ENCODE measurements at regions not wholly inside any gene's neighbourhood (a gene's known extent, or its start where the extent isn't known, plus 50 kb on each side); places are given as distances from the start of the nearest gene placed in this dataset.

- Histone ChIP-seq H2AFZ (ENCODE audit: low read depth, low read length) (no peak overlapping the region), H3K4me2 (ENCODE audit: insufficient read depth, low read length) (no peak overlapping the region), H3K9ac (replicated peaks; ENCODE audit: extremely low read depth, insufficient read depth, low read length) (no peak overlapping the region), H3K4me1 (ENCODE audit: control insufficient read depth, extremely low read depth, insufficient read depth, low read length) (no peaks in the 10 kb centered on the region), H3K27me3 (ENCODE audit: control insufficient read depth in 2 of 2, insufficient read depth in 2 of 2, low read length in 2 of 2) (no peaks in the 10 kb centered on the region), H3K27ac (ENCODE audit: insufficient read depth, low read depth, low read length) (no peak overlapping the region), H3K36me3 (ENCODE audit: control insufficient read depth in 2 of 2, extremely low read depth in 1 of 2, insufficient read depth in 2 of 2, low read length in 2 of 2) (no peaks in the 10 kb centered on the region), H3K4me3 (replicated peaks in 1 of 3; ENCODE audit: insufficient read depth in 1 of 3, low read depth in 1 of 3, low read length in 3 of 3) (no peak overlapping the region), H3K79me2 (ENCODE audit: control insufficient read depth, insufficient read depth, low read length) (no peaks in the 10 kb centered on the region), H4K20me1 (replicated peaks; ENCODE audit: control insufficient read depth, extremely low read depth, insufficient read depth, low read length) (no peaks in the 10 kb centered on the region), H3K9me1 (replicated peaks; ENCODE audit: control insufficient read depth, extremely low read depth, insufficient read depth, low read length) (no peaks in the 10 kb centered on the region), H3K9me3 (replicated peaks; ENCODE audit: control insufficient read depth, insufficient read depth, low read length) (peaks cover 2% of the 10 kb centered on the region)
- TF ChIP-seq JUN (IDR thresholded peaks at IDR 0.05; ENCODE audit: borderline replicate concordance, insufficient read depth, insufficient read length, low read depth) (no peak), POLR2AphosphoS5 (IDR thresholded peaks at IDR 0.05; ENCODE audit: insufficient read depth, low read depth, low read length) (no peak), CTCF (IDR thresholded peaks at IDR 0.05; ENCODE audit: extremely low read depth in 1 of 2, insufficient read depth in 1 of 2, low read depth in 1 of 2, low read length in 2 of 2) (no peak), EZH2 (IDR thresholded peaks at IDR 0.05; ENCODE audit: borderline replicate concordance, low read depth, low read length, severe bottlenecking) (no peak), GATA2 (IDR thresholded peaks at IDR 0.05; ENCODE audit: insufficient read depth, insufficient read length, low read depth, low read length) (no peak), MAX (IDR thresholded peaks at IDR 0.05; ENCODE audit: insufficient read depth, insufficient read length) (no peak), POLR2A (IDR thresholded peaks at IDR 0.05; ENCODE audit: low read depth, low read length) (no peak)
- dilution Hi-C loops (cut with MboI; ENCODE audit: extremely low pct_ligation_motif_present, low sequenced_read_pairs), result no loop called here
- POLR2A ChIA-PET, result no interaction called here
- intact Hi-C loops (cut with micrococcal nuclease), result no loop called here
- DNase-seq (ENCODE audit: low read depth, low spot score) (no peak), FAIRE-seq (no peak)
- CTCF ChIA-PET, result no interaction called here
- no TSS peak for BruUV-seq (replicated peaks)
Observed at GRCh38 chr6:19380293-19380692, 456.9 kb upstream of the ID4 start.

Measured in endothelial cell of umbilical vein (primary cell).